Suppressor macrophage treated with lipopolysaccharide for 1 hour (primary cell): ENCODE measurements at regions not wholly inside any gene's neighbourhood (a gene's known extent, or its start where the extent isn't known, plus 50 kb on each side); places are given as distances from the start of the nearest gene placed in this dataset.

Experiments
- DNase-seq, 3 donors: peaks; one replicate each; pipeline ENCODE4 v3.0.0-alpha.2; 2020 to 2022

DNA sequence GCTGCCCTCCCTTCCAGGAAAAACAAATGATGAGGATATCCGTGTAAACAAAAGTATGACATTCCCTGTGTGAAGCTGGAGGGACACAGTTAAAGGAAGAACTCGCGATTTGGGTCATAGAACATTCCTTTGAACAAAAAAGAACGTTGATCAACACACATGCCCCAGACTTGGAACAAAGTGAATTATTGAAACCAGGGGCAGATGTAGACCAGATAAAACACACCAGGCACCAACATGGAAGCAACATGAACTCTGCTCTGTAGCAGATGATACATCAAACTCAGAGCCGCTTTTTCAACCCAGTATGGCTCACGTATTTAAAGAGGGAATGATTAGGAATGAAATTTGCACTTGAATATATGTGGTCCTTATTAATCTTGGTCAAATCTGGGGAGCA lies 206.5 kb downstream of the TMEM182 start:
- no peak for DNase-seq

DNA sequence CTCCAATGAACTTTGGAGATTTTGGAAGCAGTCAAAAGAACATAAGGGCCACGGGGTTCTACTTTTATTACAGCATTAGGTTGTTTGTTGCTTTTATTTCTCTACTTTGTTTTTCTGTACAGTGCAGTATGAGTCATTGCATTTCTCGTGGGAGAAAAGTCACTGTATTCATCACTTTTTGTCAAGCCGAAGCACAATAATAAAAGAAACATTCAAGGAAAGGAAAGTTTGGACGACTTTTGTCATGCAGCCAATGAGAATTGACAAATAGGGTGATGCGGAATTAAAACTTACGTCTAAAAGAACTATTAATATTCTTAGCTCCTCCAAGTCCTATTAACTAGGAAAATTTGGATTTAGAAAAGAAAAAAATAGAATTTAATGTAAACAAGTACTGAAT lies 209.9 kb downstream of the TMEM182 start:
- no peak for DNase-seq

- DNase-seq, result peak in 2 of 3 donors; percentile 6 to 13
Measured at GRCh38 chr2:102975996-102976975, 214.5 kb downstream of the TMEM182 start.

DNA sequence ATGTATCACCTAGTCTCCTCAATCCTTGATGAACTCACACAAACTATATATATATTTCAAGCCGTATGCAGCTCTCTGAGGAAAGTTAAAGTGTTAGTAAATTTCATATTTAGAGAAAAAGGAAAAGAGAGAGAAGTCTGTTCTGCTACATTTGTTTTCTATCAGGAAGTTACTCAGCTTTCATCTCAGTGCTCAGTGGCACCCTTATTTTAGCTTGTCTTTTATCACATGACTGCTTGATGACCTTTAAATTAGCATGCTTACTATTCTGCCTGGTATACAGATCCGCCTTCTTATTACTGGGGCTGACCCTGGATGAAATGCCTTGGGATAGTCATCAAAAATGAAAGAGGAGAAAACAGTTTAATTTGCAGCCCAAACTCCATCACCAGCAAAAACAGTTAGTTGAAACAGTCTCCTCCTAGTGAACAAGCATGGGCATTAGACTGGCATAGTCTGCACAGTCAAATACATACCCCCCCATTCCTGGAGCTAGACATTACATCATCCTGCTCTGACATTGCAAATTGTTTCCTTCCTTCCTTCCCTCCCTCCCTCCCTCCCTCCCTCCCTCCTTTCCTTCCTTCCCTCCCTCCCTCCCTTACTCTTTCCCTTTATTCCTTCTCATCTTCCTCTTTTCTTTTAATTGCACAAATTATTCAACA lies 215.7 kb downstream of the TMEM182 start:
- DNase-seq, result no peak

DNA sequence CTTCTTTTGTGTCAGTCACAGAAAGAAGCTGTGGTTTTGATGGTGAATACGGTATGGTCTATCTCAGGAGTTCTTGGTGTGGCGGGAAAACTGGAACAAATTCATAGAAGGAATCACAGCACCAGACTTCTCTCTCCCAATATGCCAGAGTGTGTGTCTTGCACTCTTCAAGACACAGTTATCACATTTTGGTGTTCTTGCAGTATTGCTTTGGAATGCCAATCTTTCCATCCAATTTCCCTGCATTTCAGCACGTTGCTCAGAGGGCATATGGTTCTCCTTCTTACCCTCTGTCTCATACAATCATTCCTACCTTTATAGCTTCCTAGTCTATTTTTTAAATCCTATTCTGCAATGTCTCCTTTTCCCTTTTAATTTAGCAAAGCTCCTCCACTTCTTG lies 216.3 kb downstream of the TMEM182 start:
- no peak for DNase-seq

DNA sequence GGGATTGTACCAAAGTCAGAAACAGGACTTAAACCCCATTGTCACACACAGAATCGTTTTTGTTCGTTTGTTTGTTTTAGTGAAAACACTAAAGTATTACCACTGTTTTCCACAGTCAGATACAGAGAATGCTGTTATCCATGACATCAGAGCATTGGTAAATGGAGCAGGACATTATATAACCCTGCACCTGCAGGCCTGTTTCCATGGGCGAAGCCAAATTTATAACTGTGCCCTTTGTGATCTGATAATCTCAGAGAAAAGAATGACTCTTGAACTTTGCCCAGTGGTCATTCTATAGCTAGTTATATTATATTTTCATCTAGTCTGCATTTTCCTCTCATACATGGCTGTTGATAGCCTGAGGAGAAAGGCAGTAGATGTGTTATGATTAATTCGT lies 217.6 kb downstream of the TMEM182 start:
- no peak for DNase-seq

GRCh38 chr2:102983786-102984185 lies 222.0 kb downstream of the TMEM182 start:
- no peak for DNase-seq

GRCh38 chr2:102986826-102987490 lies 225.1 kb downstream of the TMEM182 start:
- no peak for DNase-seq

DNA sequence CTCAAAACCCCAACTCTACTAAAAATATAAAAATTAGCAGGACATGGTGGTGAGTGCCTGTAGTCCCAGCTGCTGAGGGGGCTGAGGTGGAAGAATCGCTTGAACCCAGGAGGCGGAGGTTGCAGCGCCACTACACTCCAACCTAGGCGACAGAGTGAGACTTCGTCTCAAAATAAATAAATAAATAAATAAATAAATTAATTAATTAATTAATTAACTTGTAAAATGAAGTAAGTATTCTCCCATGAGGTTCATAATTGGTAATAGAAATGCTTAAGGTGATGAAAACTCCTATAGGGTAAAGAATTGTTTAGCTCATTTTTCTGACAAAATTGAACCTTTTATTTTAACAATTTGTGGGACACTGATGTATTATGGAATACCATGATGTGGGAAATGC lies 230.8 kb downstream of the TMEM182 start:
- DNase-seq, result no peak

DNA sequence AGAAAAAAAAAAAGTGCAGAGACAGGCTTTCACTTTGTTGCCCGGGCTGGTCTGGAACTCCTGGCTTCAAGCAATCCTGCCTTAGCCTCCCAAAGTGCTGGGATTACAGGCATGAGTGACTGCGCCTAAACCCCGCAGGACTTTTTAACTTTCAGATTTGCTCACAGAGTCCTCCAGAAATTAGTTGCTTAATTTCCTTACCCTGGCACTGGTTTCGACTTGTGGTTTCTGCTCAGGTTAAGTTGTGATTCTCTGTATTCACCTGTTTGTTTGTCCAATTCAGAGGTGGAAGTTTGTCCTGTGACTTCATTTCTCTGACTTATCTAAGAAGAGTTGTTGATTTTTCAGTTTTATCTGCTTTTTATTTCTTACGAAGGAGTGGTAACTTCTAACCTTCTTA lies 238.1 kb downstream of the TMEM182 start:
- DNase-seq, result no peak

- DNase-seq, result no peak
Measured at GRCh38 chr2:103002954-103003353, 241.1 kb downstream of the TMEM182 start.

DNA sequence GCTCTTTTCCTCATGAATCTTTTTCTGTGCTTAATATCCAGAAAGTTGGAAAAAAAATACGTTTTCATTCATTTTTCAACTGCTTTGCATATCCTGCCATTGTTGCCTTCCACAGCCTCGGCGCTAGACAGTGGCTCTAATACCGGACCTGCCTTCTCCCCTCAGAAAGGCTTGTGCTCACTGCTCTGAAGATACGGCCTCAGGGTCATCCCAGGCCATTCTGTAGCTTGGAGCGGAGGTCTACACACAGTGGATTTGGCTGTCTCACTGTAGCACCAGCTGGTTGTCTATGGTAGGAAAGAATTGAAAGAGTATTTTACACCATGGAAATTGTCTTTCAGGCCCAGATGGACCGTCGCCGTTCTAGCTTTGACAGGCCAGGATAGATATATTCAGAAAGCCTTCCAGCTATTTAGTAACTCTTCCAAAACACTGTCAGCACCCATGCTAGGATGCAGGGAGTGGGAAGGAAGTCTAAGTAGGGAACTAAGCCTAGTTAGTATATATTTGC lies 242.0 kb downstream of the TMEM182 start:
- DNase-seq, result no peak

GRCh38 chr2:103004426-103004942 lies 242.7 kb downstream of the TMEM182 start:
- DNase-seq, result no peak

DNA sequence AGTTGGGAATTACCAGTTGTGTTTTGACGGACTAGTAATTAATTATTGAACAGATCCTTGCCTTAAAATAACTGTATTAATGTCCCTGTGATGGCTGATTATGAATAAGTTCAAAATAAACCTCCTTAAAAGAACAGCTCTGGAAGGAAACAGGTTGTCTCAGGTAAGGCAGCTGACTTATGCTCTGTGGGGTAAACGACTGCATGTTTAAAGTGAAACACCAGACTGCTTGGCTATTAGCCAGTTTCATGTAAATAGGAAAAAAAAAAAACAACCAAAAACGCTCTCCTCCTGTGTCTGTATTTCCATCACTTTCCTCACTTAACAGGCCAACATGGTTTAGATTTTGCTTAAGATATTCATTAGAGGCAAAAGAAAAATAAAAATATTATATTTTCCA lies 243.6 kb downstream of the TMEM182 start:
- no peak for DNase-seq

DNA sequence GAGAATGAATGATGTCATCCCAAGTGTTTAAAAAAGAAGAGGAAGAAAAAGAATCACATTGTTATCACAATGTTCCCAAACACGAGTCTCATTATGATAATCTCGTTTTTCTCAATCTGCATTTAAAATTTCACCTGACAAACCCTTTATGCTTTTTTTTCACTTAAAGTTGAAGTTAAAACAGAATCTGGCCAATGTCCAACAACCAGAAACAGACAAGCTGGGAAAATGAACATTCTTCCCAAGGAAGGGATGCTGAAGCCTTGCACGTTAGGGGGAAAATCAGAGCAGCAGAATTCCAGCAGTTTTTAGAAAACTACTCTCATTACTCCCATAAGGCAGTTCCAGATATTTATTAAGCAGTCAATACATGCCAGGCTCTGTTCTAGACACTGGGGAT lies 245.3 kb downstream of the TMEM182 start:
- no peak for DNase-seq

DNA sequence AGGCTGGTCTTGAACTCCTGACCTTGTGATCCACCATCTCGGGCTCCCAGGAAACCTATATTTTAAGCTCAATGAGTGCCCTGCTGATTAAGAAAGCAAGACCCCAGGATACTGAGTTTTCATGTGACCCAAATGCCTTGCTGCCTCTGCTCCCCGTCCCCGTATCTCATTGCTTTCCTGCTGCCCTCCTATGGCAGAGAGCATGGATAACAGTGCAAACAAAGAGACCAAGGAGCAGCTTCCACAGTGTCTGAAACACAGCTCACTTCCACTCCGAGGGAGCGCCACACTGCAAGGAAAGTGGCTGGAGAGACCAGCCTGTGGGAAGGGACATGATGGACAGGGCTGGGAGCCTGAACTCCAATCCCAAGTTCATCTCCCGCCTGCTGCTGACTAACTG lies 246.8 kb downstream of the TMEM182 start:
- DNase-seq, result no peak

- DNase-seq, result no peak
Measured at GRCh38 chr2:103009871-103010270, 248.0 kb downstream of the TMEM182 start.

GRCh38 chr2:103010306-103010705 lies 248.5 kb downstream of the TMEM182 start:
- DNase-seq, result no peak

- no peak for DNase-seq
Measured at GRCh38 chr2:103010751-103011150, 248.9 kb downstream of the TMEM182 start.

DNA sequence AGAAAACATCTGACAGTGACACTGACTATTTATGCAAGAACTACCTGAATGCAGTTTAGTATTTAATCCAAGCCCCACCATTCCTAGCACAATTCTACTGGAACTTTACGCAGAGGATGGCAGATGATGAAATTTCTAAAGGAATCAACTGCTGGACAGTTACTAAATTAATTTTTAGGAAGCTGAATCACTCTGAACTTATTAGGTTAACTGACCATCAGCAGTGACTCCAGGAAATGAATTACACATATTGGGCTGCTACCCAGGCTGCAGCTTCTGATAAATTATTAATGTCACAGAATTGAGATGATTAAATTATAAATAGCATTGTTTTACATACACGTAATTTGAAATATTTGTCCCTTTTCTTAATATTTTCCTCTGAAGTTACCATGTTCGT lies 250.8 kb downstream of the TMEM182 start:
- DNase-seq, result no peak

- no peak for DNase-seq
Measured at GRCh38 chr2:103025056-103025455, 263.2 kb downstream of the TMEM182 start.

DNA sequence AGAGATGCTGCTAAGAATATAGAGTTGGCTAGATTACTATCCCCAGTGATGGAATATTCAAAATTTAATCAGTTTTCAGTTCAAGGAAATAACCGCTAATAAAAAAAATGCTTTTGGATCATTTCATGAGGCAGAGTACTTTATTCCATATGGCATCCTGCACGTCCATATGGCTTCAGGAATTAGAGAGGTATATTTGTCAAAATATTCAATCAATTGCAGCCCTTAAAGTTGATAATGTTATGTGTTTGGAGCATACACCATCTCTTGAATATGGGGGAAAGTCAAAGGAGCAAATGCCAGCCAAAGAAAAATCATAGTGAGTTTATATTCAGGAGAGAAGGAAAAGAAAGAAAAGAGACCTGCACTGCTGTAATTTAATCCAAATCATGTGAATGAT lies 266.4 kb downstream of the TMEM182 start:
- no peak for DNase-seq
